NCI-H187 treated with DMSO at 0.1 percent for 48 hours (cell line): ENCODE measurements at regions not wholly inside any gene's neighbourhood (a gene's known extent, or its start where the extent isn't known, plus 50 kb on each side); places are given as distances from the start of the nearest gene placed in this dataset.

Experiments used
- DNase-seq: peaks from one replicate; lab custom pipeline; 2025; lab: John Stamatoyannopoulos, UW

GRCh38 chr6:90967471-90967870 lies 380.6 kb upstream of the MAP3K7 start:
- no peak for DNase-seq

DNA sequence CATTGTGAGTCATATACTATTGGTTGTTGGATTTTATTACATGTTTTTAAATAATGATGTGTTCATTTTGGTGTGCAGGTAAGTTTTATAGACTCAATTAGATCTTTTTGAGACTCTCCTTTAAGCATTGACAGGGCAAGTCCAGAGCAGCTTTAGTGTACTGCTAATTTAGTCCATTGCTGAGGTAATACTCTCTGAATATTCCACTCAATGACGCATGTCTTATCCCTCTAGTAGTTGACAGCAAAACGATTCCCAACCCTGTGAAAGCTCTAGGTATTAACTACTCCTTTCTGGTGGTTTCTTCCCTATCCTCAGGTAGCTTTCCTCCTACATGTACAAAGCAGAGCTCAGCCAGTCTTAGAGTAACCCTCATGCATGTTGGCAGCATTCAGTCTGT lies 373.5 kb upstream of the MAP3K7 start:
- no peak for DNase-seq

GRCh38 chr6:90955246-90955645 lies 368.4 kb upstream of the MAP3K7 start:
- DNase-seq = no peak

DNA sequence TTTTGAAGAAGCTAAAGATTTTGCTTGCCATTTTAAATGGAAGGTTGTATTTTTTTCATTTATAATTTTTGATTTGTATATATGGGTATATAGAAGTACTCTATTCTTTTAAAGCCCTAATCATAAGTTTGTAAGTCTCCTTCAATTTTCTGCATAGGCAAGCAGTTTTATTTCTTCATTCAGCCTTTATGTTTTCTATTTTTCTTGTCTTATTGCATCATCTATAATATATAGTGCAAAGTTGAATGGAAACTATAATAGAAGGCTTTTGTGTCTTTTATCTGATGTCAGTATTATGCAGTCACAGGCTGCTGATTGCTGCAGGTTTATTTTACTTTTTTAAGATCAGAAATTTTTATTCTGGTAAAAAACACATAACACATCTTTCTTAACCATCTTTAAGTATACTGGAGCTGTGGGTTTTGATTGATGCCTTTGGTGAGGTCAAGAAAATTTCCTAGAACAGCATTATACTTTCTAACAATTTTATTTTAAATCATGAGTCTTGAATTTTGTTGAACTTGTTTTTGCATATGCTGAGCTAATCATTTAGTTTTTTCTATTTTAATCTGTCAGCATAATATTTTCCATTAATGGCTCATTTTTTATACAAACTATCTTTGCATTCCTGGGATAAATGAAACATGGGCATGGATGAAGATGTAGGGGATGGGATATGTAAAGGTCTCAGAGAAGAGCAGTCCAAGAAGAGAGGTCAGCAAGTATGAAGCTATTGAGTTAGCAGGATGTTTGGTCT lies 366.7 kb upstream of the MAP3K7 start:
- DNase-seq = no peak

GRCh38 chr6:90952176-90952575 lies 365.3 kb upstream of the MAP3K7 start:
- no peak for DNase-seq

DNA sequence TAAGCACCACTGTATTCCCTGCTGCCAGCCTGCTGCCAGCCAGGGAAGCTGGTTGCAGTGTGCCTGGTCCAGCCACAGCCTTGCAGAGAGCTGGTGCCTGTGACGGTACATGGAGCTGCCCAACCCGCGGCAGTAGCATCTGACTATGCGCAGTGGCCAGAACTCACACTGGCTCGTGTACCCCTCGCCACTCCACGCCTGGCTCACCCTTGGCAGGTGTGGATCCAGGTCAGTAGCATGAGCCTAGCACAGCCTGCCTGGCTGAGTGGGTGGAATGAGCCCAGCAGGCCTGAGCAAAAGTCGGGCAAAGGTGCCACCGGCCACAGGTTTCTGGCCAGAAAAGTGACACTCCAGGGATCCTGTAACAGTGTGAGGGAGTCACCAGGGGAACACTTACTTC lies 361.7 kb upstream of the MAP3K7 start:
- DNase-seq = no peak

GRCh38 chr6:90947184-90948064 lies 360.6 kb upstream of the MAP3K7 start:
- DNase-seq = no peak

GRCh38 chr6:90941885-90942284 lies 355.0 kb upstream of the MAP3K7 start:
- no peak for DNase-seq

- DNase-seq = peak; percentile 5
These were observed 354.1 kb upstream of the MAP3K7 start for GRCh38 chr6:90940812-90941481.

- no peak for DNase-seq
These were observed 353.0 kb upstream of the MAP3K7 start for GRCh38 chr6:90939906-90940305.

- DNase-seq = no peak
These were observed 351.2 kb upstream of the MAP3K7 start for GRCh38 chr6:90938122-90938521.

DNA sequence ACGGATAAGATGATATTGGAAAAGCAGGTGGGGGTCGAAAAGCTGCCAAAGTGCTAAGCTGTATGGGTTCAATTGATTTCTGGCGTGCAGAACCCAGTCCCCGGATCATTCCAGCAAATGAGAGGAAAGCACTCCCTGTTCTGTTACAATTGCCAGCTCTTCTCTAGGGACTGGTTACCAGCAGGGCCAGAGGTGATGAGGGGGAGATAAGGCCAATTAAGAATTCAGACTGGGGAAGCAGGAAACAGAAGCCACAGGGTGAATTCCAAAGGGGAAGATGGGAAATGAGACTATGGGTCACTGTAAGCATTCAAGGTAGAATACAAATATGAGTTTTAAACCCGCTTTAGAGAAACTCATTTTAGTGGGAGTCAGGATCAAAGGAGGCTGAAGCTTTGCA lies 349.4 kb upstream of the MAP3K7 start:
- DNase-seq = no peak

- no peak for DNase-seq
These were observed 348.1 kb upstream of the MAP3K7 start for GRCh38 chr6:90934966-90935365.

DNA sequence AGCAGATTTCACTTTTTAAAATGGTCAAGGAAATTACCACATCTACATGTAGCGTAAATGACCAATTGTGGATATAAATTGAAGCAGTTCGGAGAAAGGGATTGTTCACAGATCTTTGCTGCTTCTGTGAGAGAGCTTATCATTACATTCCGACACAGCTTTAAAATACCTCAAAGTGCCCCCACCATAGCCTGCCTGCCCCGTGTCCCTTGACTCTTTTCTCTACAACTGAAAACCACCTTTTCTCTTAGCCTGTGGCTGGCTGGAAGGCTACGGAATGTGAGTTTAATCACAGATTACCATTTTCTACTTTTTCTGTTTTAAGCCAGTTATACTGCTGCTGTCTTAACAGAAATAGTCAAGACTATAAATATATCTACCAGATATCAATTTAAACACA lies 347.2 kb upstream of the MAP3K7 start:
- no peak for DNase-seq

GRCh38 chr6:90932351-90932750 lies 345.5 kb upstream of the MAP3K7 start:
- no peak for DNase-seq

GRCh38 chr6:90928051-90928450 lies 341.2 kb upstream of the MAP3K7 start:
- no peak for DNase-seq

GRCh38 chr6:90925726-90926125 lies 338.9 kb upstream of the MAP3K7 start:
- DNase-seq = no peak

DNA sequence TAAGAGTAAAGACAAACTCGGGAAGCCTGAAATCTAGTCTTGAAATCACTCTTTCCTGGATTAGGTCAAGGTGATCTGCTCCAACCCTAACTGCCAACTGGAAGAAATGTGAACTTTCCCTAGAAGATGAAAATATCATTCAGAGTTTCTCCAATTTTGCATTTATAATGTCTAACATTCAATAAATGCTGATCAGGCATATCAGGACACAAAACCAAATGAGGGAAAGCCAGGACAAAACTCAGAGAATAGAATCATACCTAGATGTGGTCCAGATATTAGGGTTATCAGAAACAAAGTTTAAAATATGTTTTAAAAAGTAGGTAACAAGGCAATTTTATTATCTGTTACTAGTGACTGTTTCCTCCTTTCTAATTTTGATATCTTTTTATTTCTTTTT lies 335.5 kb upstream of the MAP3K7 start:
- DNase-seq = no peak

GRCh38 chr6:90918361-90918760 lies 331.5 kb upstream of the MAP3K7 start:
- DNase-seq = no peak

- no peak for DNase-seq
These were observed 330.5 kb upstream of the MAP3K7 start for GRCh38 chr6:90917376-90917775.

GRCh38 chr6:90916968-90917367 lies 330.1 kb upstream of the MAP3K7 start:
- no peak for DNase-seq

GRCh38 chr6:90915224-90915915 lies 328.5 kb upstream of the MAP3K7 start:
- DNase-seq = no peak
